GM21717 (cell line): ENCODE measurements at regions not wholly inside any gene's neighbourhood (a gene's known extent, or its start where the extent isn't known, plus 50 kb on each side); places are given as distances from the start of the nearest gene placed in this dataset.
A peak's percentile ranks its signal among the peaks of the same experiment; 100 is the strongest.
"Not testable (repeated sequence)": the region's sequence is repeated elsewhere in the genome, so short reads cannot be mapped to it uniquely, and the experiment has no call there.

Experiments used
- ATAC-seq: cut with Tn5 transposase; IDR thresholded peaks from one replicate; pipeline ENCODE4 v1.9.1; 2021; ENCODE audit warnings: mild to moderate bottlenecking, moderate library complexity; ENCODE audit not compliant: unreplicated experiment

GRCh38 chrX:11836284-11836683 lies 78.2 kb downstream of the MSL3 start:
- no peak for ATAC-seq

GRCh38 chrX:11837437-11837836 lies 79.4 kb downstream of the MSL3 start:
- ATAC-seq, result no peak

GRCh38 chrX:11864171-11864570 lies 106.1 kb downstream of the MSL3 start:
- ATAC-seq, result no peak

GRCh38 chrX:11867610-11868345 lies 109.7 kb downstream of the MSL3 start:
- ATAC-seq, result peak; percentile 79

GRCh38 chrX:11870789-11871188 lies 112.8 kb downstream of the MSL3 start:
- ATAC-seq, result no peak

GRCh38 chrX:11881485-11882170 lies 123.6 kb downstream of the MSL3 start:
- no peak for ATAC-seq

GRCh38 chrX:11886745-11887144 lies 128.7 kb downstream of the MSL3 start:
- no peak for ATAC-seq

- ATAC-seq, result no peak
These were observed 129.1 kb downstream of the MSL3 start for GRCh38 chrX:11887175-11887574.

- no peak for ATAC-seq
These were observed 130.4 kb downstream of the MSL3 start for GRCh38 chrX:11888421-11888820.

- no peak for ATAC-seq
These were observed 131.8 kb downstream of the MSL3 start for GRCh38 chrX:11889791-11890190.

- no peak for ATAC-seq
These were observed 132.9 kb downstream of the MSL3 start for GRCh38 chrX:11890836-11891514.

GRCh38 chrX:11893933-11894710 lies 136.1 kb downstream of the MSL3 start:
- ATAC-seq, result no peak

- ATAC-seq, result no peak
These were observed 141.1 kb downstream of the MSL3 start for GRCh38 chrX:11899091-11899490.

- ATAC-seq, result not testable (repeated sequence)
These were observed 147.9 kb downstream of the MSL3 start for GRCh38 chrX:11905933-11906332.

- peak; percentile 83 for ATAC-seq
These were observed 150.3 kb downstream of the MSL3 start for GRCh38 chrX:11908371-11908770.

- ATAC-seq, result no peak
These were observed 155.0 kb downstream of the MSL3 start for GRCh38 chrX:11913001-11913400.

- ATAC-seq, result no peak
These were observed 171.4 kb downstream of the MSL3 start for GRCh38 chrX:11929476-11929875.

- no peak for ATAC-seq
These were observed 174.4 kb downstream of the MSL3 start for GRCh38 chrX:11932423-11932822.

- no peak for ATAC-seq
These were observed 176.1 kb downstream of the MSL3 start for GRCh38 chrX:11934089-11934488.

- ATAC-seq, result no peak
These were observed 183.5 kb downstream of the MSL3 start for GRCh38 chrX:11941571-11941970.

- no peak for ATAC-seq
These were observed 186.5 kb downstream of the MSL3 start for GRCh38 chrX:11944501-11944900.
